Aorta (tissue), 5 donors: ENCODE measurements at regions not wholly inside any gene's neighbourhood (a gene's known extent, or its start where the extent isn't known, plus 50 kb on each side); places are given as distances from the start of the nearest gene placed in this dataset.

ENCODE experiments used
- ATAC-seq: fragments of 200-7000 bp; cut with Tn5 transposase; one replicate; pipeline ENCODE4 v1.9.1; 2022; ENCODE audit warnings: moderate library complexity; ENCODE audit not compliant: low FRiP score
- DNase-seq, 2 donors: peaks; one replicate each; pipeline ENCODE4 v3.0.0-alpha.2; 2020
- H3K27ac ChIP-seq, 2 donors: one replicate each; pipeline ENCODE4 v1.5.1; 2013; ENCODE audit warnings: low read length in 2 of 2, mild to moderate bottlenecking in 2 of 2, moderate library complexity in 2 of 2, control low read depth in 1 of 2, inconsistent platforms in 1 of 2, low read depth in 1 of 2
- H3K27me3 ChIP-seq, 2 donors: one replicate each; pipeline ENCODE4 v1.6.1; 2013; ENCODE audit warnings: control low read depth in 1 of 2, low read length in 1 of 2, mild to moderate bottlenecking in 1 of 2, moderate library complexity in 1 of 2; ENCODE audit not compliant: insufficient read depth in 2 of 2, control insufficient read depth in 1 of 2
- H3K36me3 ChIP-seq, 2 donors: one replicate each; pipeline ENCODE4 v1.6.1; 2013; ENCODE audit warnings: control low read depth in 1 of 2, low read length in 1 of 2, mild to moderate bottlenecking in 1 of 2; ENCODE audit not compliant: insufficient read depth in 2 of 2, control insufficient read depth in 1 of 2
- H3K4me1 ChIP-seq, 2 donors: one replicate each; pipeline ENCODE4 v1.6.1; 2013; ENCODE audit warnings: low read length in 2 of 2, control low read depth in 1 of 2, mild to moderate bottlenecking in 1 of 2, moderate library complexity in 1 of 2; ENCODE audit not compliant: insufficient read depth in 2 of 2, control insufficient read depth in 1 of 2
- H3K4me3 ChIP-seq, 2 donors: one replicate each; pipeline ENCODE4 v1.5.1; 2013; ENCODE audit warnings: low read length in 2 of 2, control low read depth in 1 of 2, mild to moderate bottlenecking in 1 of 2
- H3K9me3 ChIP-seq: one replicate; pipeline ENCODE4 v1.6.1; 2013; ENCODE audit warnings: mild to moderate bottlenecking, low read length; ENCODE audit not compliant: control insufficient read depth
- WGBS, 2 donors: extraction: QIAGEN DNeasy Blood & Tissue Kit; methylation state at CpG; one replicate each; pipeline ENCODE4 v1.1.7; 2013; 5-methylcytosine and 5-hydroxymethylcytosine counted together
- intact Hi-C, 2 donors: fragments of 100-400 bp; cut with DNase I; formaldehyde crosslinking; loops; one replicate each; pipeline versions ENCODE4 v1.14.2 to v1.15.0; 2022
- donor health status: healthy with polysubstance abuse.
- donor health status: Bipolar disorder and iron deficiency.
- donor health status: DM: no; HTN: no; CAD: no.
- donor health status: DM: no; HTN: no; CAD: no.
- donor health status: DM: yes; HTN: yes; CAD: no.

DNA sequence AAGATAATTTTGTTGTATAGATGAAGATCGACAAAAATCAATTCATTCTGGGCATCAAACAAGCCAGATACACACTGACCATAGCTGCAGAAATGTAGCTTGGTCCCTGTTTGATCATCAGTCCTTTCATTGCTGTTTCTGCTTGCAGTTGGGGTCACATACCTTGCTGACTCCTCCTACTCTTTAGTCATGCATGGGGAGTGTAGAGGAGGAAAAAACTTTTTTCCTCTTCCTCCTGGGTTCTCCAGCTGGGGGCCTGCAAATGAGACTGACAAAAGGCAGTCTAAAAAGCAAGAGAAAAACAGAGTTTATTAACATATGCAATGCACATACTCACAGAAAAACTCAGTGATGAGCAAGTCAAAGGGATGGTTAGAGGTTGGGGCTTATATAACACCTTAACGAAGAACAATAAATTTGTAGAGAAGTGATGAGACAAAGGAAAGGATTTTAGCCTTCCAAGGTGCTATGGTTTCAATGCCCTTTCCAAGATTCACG lies 105.8 kb downstream of the QRSL1 start:
- no peak for ATAC-seq
- H3K36me3 ChIP-seq, result no peaks in the 10 kb centered on the region
- DNase-seq, result no peak
- 66 to 70% methylated on average over 3 of the region's 3 CpGs for WGBS, 2 donors
- no peak overlapping the region for H3K27ac ChIP-seq
- peaks cover 0 to 1% of the 10 kb centered on the region in 2 donors for H3K4me1 ChIP-seq
- H3K4me3 ChIP-seq, result no peak overlapping the region
- H3K27me3 ChIP-seq, result no peaks in the 10 kb centered on the region
- intact Hi-C loops, result no loop called here
- H3K9me3 ChIP-seq, result no peaks in the 10 kb centered on the region

DNA sequence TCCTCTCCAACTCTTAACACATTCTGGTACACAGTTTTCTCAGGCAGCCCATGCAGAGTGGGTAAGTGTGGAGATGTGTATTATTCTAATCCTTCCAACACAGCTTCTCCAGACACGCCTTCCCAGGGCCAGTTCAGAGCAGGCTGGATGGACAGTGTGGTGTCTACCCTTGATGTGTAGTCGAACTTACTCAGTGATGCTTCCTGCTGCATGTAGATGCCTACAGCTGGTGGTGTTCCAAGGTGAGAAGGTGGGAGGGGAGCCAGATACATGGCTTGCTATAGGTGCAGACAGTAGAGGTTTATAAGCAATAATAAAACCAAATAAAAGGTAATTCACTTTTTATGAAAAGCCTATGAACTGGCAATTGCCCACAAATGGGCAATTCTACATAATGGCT lies 104.0 kb downstream of the QRSL1 start:
- DNase-seq (no peak), ATAC-seq (no peak)
- intact Hi-C loops, result no loop called here
- Histone ChIP-seq H3K4me3 (no peak overlapping the region), H3K36me3 (no peaks in the 10 kb centered on the region), H3K27me3 (no peaks in the 10 kb centered on the region), H3K9me3 (no peaks in the 10 kb centered on the region), H3K27ac (no peak overlapping the region), H3K4me1 (peaks cover 0 to 1% of the 10 kb centered on the region in 2 donors)
- 93 to 94% methylated on average over 2 of the region's 2 CpGs for WGBS, 2 donors

GRCh38 chr6:106732376-106732940 lies 103.1 kb downstream of the QRSL1 start:
- Histone ChIP-seq H3K27ac (no peak overlapping the region), H3K9me3 (no peaks in the 10 kb centered on the region), H3K4me3 (no peak overlapping the region), H3K36me3 (no peaks in the 10 kb centered on the region), H3K4me1 (peaks cover 0 to 1% of the 10 kb centered on the region in 2 donors), H3K27me3 (no peaks in the 10 kb centered on the region)
- 92 to 93% methylated on average over 7 of the region's 7 CpGs for whole genome bisulfite sequencing, 2 donors
- intact Hi-C loops, result no loop called here
- DNase-seq (no peak), ATAC-seq (no peak)

DNA sequence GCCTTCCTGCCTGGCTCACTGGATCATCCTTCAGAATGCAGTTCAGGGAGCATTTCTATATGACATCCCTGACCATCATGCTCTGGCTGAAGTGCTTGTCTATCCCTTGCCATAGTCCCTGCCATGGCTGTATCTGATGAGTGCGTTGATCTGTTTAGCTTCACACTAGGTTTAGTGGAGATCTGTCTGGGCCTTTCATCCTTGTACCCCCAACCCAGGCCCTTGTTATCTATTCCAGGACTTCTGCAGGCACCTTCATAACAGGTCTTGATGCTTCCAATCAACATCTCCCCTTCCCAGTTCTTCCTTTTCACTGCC lies 102.4 kb downstream of the QRSL1 start:
- WGBS, 2 donors, result 97 to 100% methylated on average over 1 of the region's 1 CpG
- H3K27me3 ChIP-seq, result no peaks in the 10 kb centered on the region
- intact Hi-C loops, result no loop called here
- ATAC-seq (no peak), DNase-seq (no peak)
- no peak overlapping the region for H3K27ac ChIP-seq
- no peaks in the 10 kb centered on the region for H3K9me3 ChIP-seq
- peaks cover 0 to 1% of the 10 kb centered on the region in 2 donors for H3K4me1 ChIP-seq
- no peak overlapping the region for H3K4me3 ChIP-seq
- no peaks in the 10 kb centered on the region for H3K36me3 ChIP-seq

- Histone ChIP-seq H3K27me3 (no peaks in the 10 kb centered on the region), H3K9me3 (no peaks in the 10 kb centered on the region), H3K4me1 (peaks cover 0 to 1% of the 10 kb centered on the region in 2 donors), H3K4me3 (no peak overlapping the region), H3K36me3 (no peaks in the 10 kb centered on the region), H3K27ac (no peak overlapping the region)
- DNase-seq (no peak), ATAC-seq (no peak)
- intact Hi-C loops, result no loop called here
- WGBS, 2 donors, result 54% methylated on average over 6 of the region's 6 CpGs
These were observed 101.9 kb downstream of the QRSL1 start for GRCh38 chr6:106731144-106731842.

DNA sequence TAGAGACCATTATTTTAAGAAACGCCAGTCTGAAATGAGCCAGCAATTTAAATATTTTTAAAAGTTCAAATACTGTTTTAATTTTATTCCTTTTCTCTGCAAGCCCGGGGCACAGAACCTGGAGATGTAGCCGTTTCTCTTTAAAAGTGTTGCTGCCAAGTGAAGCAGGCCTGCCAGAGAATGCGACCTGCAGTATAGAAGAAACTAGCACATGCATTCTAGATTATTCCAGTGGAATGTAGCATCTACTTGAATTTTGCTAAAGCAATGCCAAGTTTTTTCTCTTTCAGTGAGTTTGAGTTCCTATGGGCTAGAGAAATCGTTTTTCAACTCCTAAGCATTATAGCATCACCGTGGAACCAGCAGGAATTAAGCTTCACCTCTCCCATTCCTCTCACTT lies 101.3 kb downstream of the QRSL1 start:
- Histone ChIP-seq H3K4me3 (no peak overlapping the region), H3K27me3 (no peaks in the 10 kb centered on the region), H3K4me1 (peaks cover 0 to 1% of the 10 kb centered on the region in 2 donors), H3K36me3 (no peaks in the 10 kb centered on the region), H3K9me3 (no peaks in the 10 kb centered on the region), H3K27ac (no peak overlapping the region)
- intact Hi-C loops, result no loop called here
- no peak for DNase-seq
- ATAC-seq, result no peak
- WGBS, 2 donors, result 4 to 6% methylated on average over 6 of the region's 6 CpGs

DNA sequence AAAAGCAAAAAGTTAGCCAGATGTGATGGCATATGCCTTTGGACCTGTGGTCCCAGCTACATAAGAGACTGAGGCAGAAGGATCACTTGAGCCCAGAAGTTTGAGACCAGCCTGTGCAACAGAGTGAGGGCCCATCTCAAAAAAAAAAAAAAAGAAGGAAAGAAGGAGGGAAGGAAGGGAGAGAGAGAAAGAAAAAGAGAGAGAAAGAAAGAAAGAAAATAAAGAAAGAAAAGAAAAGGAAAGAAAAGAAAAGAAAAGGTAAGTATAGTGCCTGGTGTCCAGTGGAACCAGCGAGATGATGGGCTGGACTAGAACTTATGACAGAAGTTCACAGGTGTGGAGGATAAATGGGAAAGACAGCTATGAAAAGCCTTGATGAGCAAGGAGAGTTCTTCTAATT lies 100.9 kb downstream of the QRSL1 start:
- Histone ChIP-seq H3K36me3 (no peaks in the 10 kb centered on the region), H3K27me3 (no peaks in the 10 kb centered on the region), H3K4me1 (peaks cover 0 to 1% of the 10 kb centered on the region in 2 donors), H3K27ac (no peak overlapping the region), H3K9me3 (no peaks in the 10 kb centered on the region), H3K4me3 (no peak overlapping the region)
- 95 to 96% methylated on average over 1 of the region's 1 CpG for WGBS, 2 donors
- DNase-seq (no peak), ATAC-seq (no peak)
- intact Hi-C loops, result no loop called here

- ATAC-seq, result no peak
- no peak overlapping the region for H3K27ac ChIP-seq
- H3K27me3 ChIP-seq, result no peaks in the 10 kb centered on the region
- H3K9me3 ChIP-seq, result no peaks in the 10 kb centered on the region
- no peak for DNase-seq
- no peak overlapping the region for H3K4me3 ChIP-seq
- 85 to 87% methylated on average over 4 of the region's 4 CpGs for WGBS, 2 donors
- peaks cover 0 to 1% of the 10 kb centered on the region in 2 donors for H3K4me1 ChIP-seq
- intact Hi-C loops, result no loop called here
- H3K36me3 ChIP-seq, result no peaks in the 10 kb centered on the region
These were observed 100.5 kb downstream of the QRSL1 start for GRCh38 chr6:106729841-106730240.

DNA sequence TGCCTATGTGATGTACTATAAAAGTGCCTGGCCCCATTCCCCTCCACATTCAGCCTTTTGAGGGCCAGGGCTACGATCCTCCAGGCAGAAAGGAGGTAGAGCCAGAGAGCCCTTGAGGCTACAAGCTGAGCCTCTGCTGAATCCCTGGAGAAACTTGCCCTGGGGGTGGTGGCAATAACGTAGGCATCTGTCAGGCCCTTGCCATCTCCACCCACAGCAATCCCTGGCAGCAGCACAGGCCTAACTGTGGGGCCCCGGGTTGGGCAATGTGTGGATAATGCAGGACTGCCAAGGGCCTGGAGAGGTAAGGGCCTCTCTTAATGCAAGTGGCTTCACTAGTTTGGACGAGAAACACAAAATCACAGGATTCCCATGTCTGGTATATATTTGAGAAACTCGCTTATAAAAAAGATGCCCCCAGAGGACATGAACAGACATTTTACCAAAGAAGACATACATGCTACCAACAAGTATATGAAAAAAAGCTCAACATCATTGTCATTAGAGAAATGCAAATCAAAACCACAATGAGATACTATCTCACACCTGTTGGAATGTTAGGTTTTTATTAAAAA lies 99.0 kb downstream of the QRSL1 start:
- H3K9me3 ChIP-seq, result no peaks in the 10 kb centered on the region

More for the DNA sequence above, 99.0 kb downstream of the QRSL1 start:
- H3K27me3 ChIP-seq, result no peaks in the 10 kb centered on the region
- intact Hi-C loops, result no loop called here
- no peak for DNase-seq
- H3K4me3 ChIP-seq, result no peak overlapping the region
- ATAC-seq, result no peak
- 72 to 80% methylated on average over 5 of the region's 5 CpGs for whole genome bisulfite sequencing, 2 donors
- no peak overlapping the region for H3K27ac ChIP-seq
- H3K36me3 ChIP-seq, result no peaks in the 10 kb centered on the region
- H3K4me1 ChIP-seq, result peaks cover 0 to 1% of the 10 kb centered on the region in 2 donors
